Jurkat, Clone E6-1 (cell line): ENCODE measurements at regions not wholly inside any gene's neighbourhood (a gene's known extent, or its start where the extent isn't known, plus 50 kb on each side); places are given as distances from the start of the nearest gene placed in this dataset.

ENCODE experiments used
- DNase-seq: peaks from one replicate; pipeline ENCODE4 v3.0.0-alpha.2; 2011; ENCODE audit warnings: low read depth, low spot score
- H3K4me3 ChIP-seq: 2 replicates; pipeline ENCODE4 v1.5.1; 2011; ENCODE audit warnings: mild to moderate bottlenecking, low read length, control low read depth, moderate library complexity

- no peak for DNase-seq
- H3K4me3 ChIP-seq = no peak overlapping the region
Observed at GRCh38 chr2:41994233-41994637, 53.6 kb upstream of the PKDCC start.

- no peak overlapping the region for H3K4me3 ChIP-seq
- no peak for DNase-seq
Observed at GRCh38 chr2:41994661-41995060, 53.2 kb upstream of the PKDCC start.

GRCh38 chr2:41997561-41997960 lies 50.3 kb upstream of the PKDCC start:
- H3K4me3 ChIP-seq = no peak overlapping the region
- no peak for DNase-seq
